Naive thymus-derived CD4-positive, alpha-beta T cell (primary cell): ENCODE measurements at regions not wholly inside any gene's neighbourhood (a gene's known extent, or its start where the extent isn't known, plus 50 kb on each side); places are given as distances from the start of the nearest gene placed in this dataset.

Experiments used
- ATAC-seq: fragments of 150-1000 bp; cut with Tn5 transposase; 2 replicates; pipeline ENCODE4 v1.10.0; 2021; ENCODE audit warnings: mild to moderate bottlenecking, moderate library complexity
- CTCF ChIA-PET: fragments of 350-600 bp; sonication (Branson Sonifier 250); formaldehyde crosslinking; loops from one replicate; lab custom pipeline; 2021; ENCODE audit warnings: antibody characterized with exemption; lab: Charles Lee
- POLR2A ChIA-PET: fragments of 350-600 bp; sonication (Branson Sonifier 250); formaldehyde crosslinking; loops from one replicate; lab custom pipeline; 2021; ENCODE audit warnings: antibody characterized with exemption, inconsistent platforms; lab: Charles Lee
- DNase-seq, 9 donors: peaks; one replicate each; pipeline versions ENCODE4 v3.0.0 to v3.0.0-alpha.2; 2020 to 2022; ENCODE audit warnings: mixed read lengths in 1 of 9
- H3K27ac ChIP-seq: one replicate; pipeline ENCODE4 v1.7.0; 2013; ENCODE audit warnings: mild to moderate bottlenecking, low read depth, low read length, moderate library complexity
- H3K27me3 ChIP-seq, 2 donors: one replicate each; pipeline ENCODE4 v1.7.0; 2013; ENCODE audit warnings: low read length in 2 of 2, mild to moderate bottlenecking in 2 of 2, moderate library complexity in 2 of 2; ENCODE audit not compliant: control insufficient read depth in 2 of 2, insufficient read depth in 2 of 2
- H3K36me3 ChIP-seq, 3 experiments: 1 replicate in 2 of 3; 2 replicates in 1 of 3; pipeline ENCODE4 v1.7.0; 2013; ENCODE audit warnings: low read length in 3 of 3, mild to moderate bottlenecking in 3 of 3, moderate library complexity in 1 of 3; ENCODE audit not compliant: insufficient read depth in 3 of 3, control insufficient read depth in 2 of 3
- H3K4me1 ChIP-seq, 2 donors: one replicate each; pipeline ENCODE4 v1.7.0; 2013; ENCODE audit warnings: low read length in 2 of 2, mild to moderate bottlenecking in 2 of 2, moderate library complexity in 1 of 2; ENCODE audit not compliant: control insufficient read depth in 2 of 2, insufficient read depth in 2 of 2
- H3K4me3 ChIP-seq: 2 replicates; pipeline ENCODE4 v1.7.0; 2013; ENCODE audit warnings: mild to moderate bottlenecking, low read length
- H3K9me3 ChIP-seq, 3 experiments: 1 replicate in 2 of 3; 2 replicates in 1 of 3; pipeline ENCODE4 v1.7.0; 2013; ENCODE audit warnings: low read length in 3 of 3; ENCODE audit not compliant: control insufficient read depth in 2 of 3
- H3K27ac Mint-ChIP-seq, 9 donors: one replicate each; pipeline ENCODE4 v1.8.0; 2020 to 2022; ENCODE audit warnings: mixed read lengths in 9 of 9, mild to moderate bottlenecking in 8 of 9, moderate library complexity in 5 of 9, inconsistent platforms in 2 of 9
- H3K27me3 Mint-ChIP-seq, 5 donors: one replicate each; pipeline ENCODE4 v1.8.0; 2021 to 2022; ENCODE audit warnings: mixed read lengths in 5 of 5, mild to moderate bottlenecking in 1 of 5
- H3K36me3 Mint-ChIP-seq, 5 donors: one replicate each; pipeline ENCODE4 v1.8.0; 2020 to 2022; ENCODE audit warnings: mixed read lengths in 5 of 5, mild to moderate bottlenecking in 3 of 5, inconsistent platforms in 1 of 5
- H3K4me1 Mint-ChIP-seq, 7 donors: one replicate each; pipeline ENCODE4 v1.8.0; 2020 to 2022; ENCODE audit warnings: mixed read lengths in 7 of 7, mild to moderate bottlenecking in 3 of 7, inconsistent platforms in 1 of 7
- H3K4me3 Mint-ChIP-seq, 10 donors: one replicate each; pipeline ENCODE4 v1.8.0; 2020 to 2022; ENCODE audit warnings: mild to moderate bottlenecking in 10 of 10, mixed read lengths in 10 of 10, moderate library complexity in 6 of 10, inconsistent platforms in 2 of 10
- H3K9me3 Mint-ChIP-seq, 11 donors: one replicate each; pipeline ENCODE4 v1.8.0; 2020 to 2022; ENCODE audit warnings: mixed read lengths in 11 of 11, mild to moderate bottlenecking in 4 of 11, inconsistent platforms in 1 of 11, moderate library complexity in 1 of 11
- intact Hi-C, 2 donors: fragments of 100-400 bp; cut with micrococcal nuclease; formaldehyde crosslinking; loops; one replicate each; pipeline ENCODE4 v1.15.1; 2023

DNA sequence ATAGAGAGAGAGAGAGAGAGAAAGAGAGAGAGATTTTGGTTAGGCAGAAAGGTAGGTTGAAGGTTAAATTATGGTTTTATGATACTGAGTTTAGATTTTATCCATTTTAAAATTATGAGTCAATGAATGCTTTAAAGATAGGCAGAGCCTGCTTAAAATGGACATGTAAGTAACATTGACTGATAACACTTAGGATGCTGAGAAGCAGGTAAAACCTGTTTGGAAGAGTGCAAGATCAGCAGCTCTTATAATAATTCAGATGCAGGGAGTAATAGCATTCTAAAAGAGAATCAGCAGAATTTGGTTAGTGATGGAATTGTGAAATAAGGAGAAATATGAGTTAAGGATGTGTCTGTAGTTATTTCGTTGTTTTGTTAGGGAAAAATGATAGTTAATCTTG lies 446.6 kb downstream of the PLA2G4A start:
- Mint-ChIP-seq H3K9me3 (peaks cover 0 to 2% (median 0%) of the 10 kb centered on the region in 11 donors), H3K4me3 (no peak overlapping the region), H3K27ac (no peak overlapping the region), H3K36me3 (no peaks in the 10 kb centered on the region), H3K27me3 (no peaks in the 10 kb centered on the region), H3K4me1 (peaks cover 0 to 10% (median 4%) of the 10 kb centered on the region in 7 donors)
- intact Hi-C loops, result no loop called here
- Histone ChIP-seq H3K4me3 (no peak overlapping the region), H3K36me3 (no peaks in the 10 kb centered on the region), H3K27ac (no peak overlapping the region), H3K9me3 (peaks cover 0 to 1% (median 0%) of the 10 kb centered on the region in 3 experiments), H3K4me1 (no peaks in the 10 kb centered on the region), H3K27me3 (no peaks in the 10 kb centered on the region)
- ATAC-seq (no peak), DNase-seq (no peak)
- CTCF ChIA-PET, result no interaction called here
- POLR2A ChIA-PET, result no interaction called here

DNA sequence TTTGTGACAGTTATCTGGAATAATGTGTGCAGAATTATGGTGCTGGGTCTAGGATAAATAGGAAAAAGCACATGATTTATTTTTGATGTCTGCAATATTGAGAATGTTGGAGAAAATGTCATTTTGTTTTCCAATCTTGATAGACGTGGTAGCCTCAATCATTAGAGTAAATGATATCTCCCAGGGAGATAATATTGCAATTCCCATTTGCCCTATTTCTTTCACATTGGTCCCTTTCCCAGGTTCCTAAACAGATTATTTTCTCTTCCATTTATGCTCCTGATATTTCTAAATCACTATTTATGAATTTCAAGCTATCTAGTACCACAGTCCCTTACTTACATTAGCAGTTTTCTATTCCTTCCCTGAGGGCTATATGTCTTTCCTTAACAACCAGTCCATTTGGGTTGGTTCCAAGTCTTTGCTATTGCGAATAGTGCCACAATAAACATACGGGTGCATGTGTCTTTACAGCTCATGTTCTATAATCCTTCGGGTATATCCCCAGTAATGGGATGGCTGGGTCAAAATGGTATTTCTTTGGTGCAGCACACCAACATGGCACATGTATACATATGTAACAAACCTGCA lies 447.3 kb downstream of the PLA2G4A start:
- Histone ChIP-seq H3K27ac (no peak overlapping the region), H3K36me3 (no peaks in the 10 kb centered on the region), H3K4me3 (no peak overlapping the region), H3K27me3 (no peaks in the 10 kb centered on the region), H3K4me1 (no peaks in the 10 kb centered on the region), H3K9me3 (no peaks in the 10 kb centered on the region)
- H3K27ac Mint-ChIP-seq, result no peak overlapping the region
- intact Hi-C loops, result no loop called here
- peaks cover 0 to 4% (median 0%) of the 10 kb centered on the region in 11 donors for H3K9me3 Mint-ChIP-seq
- DNase-seq (no peak), ATAC-seq (no peak)
- H3K4me3 Mint-ChIP-seq, result no peak overlapping the region
- CTCF ChIA-PET, result no interaction called here
- H3K36me3 Mint-ChIP-seq, result no peaks in the 10 kb centered on the region
- POLR2A ChIA-PET, result no interaction called here
- no peaks in the 10 kb centered on the region for H3K27me3 Mint-ChIP-seq
- H3K4me1 Mint-ChIP-seq, result peaks cover 0 to 10% (median 4%) of the 10 kb centered on the region in 7 donors

DNA sequence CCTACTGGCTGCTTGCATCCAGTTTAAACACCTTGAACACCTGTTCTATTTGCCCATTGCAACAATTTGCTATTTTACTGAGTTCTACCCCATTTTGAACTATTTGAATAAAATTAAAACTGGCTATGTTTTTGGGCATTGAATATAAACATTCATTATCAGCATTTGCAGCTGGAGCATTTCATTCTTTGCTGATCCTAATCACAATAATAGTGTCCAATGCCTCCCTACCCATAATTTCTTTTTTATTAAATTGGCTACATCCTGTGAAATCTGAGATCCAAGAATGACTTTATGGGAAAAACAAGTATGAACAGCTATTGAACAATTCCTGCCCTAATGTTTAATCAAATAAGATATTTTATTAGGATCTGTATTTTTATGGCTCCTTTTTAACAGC lies 447.9 kb downstream of the PLA2G4A start:
- Histone ChIP-seq H3K4me3 (no peak overlapping the region), H3K27ac (no peak overlapping the region), H3K36me3 (no peaks in the 10 kb centered on the region), H3K27me3 (no peaks in the 10 kb centered on the region), H3K9me3 (no peaks in the 10 kb centered on the region), H3K4me1 (no peaks in the 10 kb centered on the region)
- H3K27ac Mint-ChIP-seq, result no peak overlapping the region
- DNase-seq, result no peak
- H3K4me1 Mint-ChIP-seq, result peaks cover 0 to 10% (median 4%) of the 10 kb centered on the region in 7 donors
- intact Hi-C loops, result no loop called here
- H3K4me3 Mint-ChIP-seq, result no peak overlapping the region
- H3K27me3 Mint-ChIP-seq, result no peaks in the 10 kb centered on the region
- H3K36me3 Mint-ChIP-seq, result no peaks in the 10 kb centered on the region
- peaks cover 0 to 4% (median 0%) of the 10 kb centered on the region in 11 donors for H3K9me3 Mint-ChIP-seq
- CTCF ChIA-PET, result no interaction called here
- no peak for ATAC-seq
- POLR2A ChIA-PET, result no interaction called here

DNA sequence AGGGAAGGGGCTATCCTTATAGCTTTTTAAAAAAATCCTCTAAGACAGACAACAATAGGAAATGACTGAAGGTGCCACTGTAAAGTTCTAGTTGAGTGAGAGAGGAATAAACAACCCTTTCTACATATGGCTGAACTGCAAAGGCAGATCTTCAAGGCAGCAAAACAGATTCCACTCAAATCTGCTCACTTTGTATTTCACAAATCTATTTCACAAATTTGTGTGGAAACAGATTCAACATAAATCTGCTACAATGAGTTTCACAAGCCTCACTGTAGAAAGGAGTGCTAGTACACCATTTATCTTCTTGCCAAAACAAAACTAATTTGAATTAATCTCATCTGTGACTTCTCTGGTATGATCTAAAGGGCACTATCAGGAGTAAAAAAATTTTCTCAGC lies 451.3 kb downstream of the PLA2G4A start:
- ChIA-PET POLR2A (no interaction called here), CTCF (no interaction called here)
- H3K4me3 Mint-ChIP-seq, result no peak overlapping the region
- Histone ChIP-seq H3K27me3 (no peaks in the 10 kb centered on the region), H3K36me3 (no peaks in the 10 kb centered on the region), H3K4me1 (no peaks in the 10 kb centered on the region), H3K27ac (no peak overlapping the region), H3K9me3 (no peaks in the 10 kb centered on the region), H3K4me3 (no peak overlapping the region)
- DNase-seq (no peak), ATAC-seq (no peak)
- H3K9me3 Mint-ChIP-seq, result peaks cover 0 to 4% (median 0%) of the 10 kb centered on the region in 11 donors
- peaks cover 0 to 3% (median 2%) of the 10 kb centered on the region in 7 donors for H3K4me1 Mint-ChIP-seq
- no peaks in the 10 kb centered on the region for H3K27me3 Mint-ChIP-seq
- no peaks in the 10 kb centered on the region for H3K36me3 Mint-ChIP-seq
- intact Hi-C loops, result no loop called here
- H3K27ac Mint-ChIP-seq, result no peak overlapping the region

DNA sequence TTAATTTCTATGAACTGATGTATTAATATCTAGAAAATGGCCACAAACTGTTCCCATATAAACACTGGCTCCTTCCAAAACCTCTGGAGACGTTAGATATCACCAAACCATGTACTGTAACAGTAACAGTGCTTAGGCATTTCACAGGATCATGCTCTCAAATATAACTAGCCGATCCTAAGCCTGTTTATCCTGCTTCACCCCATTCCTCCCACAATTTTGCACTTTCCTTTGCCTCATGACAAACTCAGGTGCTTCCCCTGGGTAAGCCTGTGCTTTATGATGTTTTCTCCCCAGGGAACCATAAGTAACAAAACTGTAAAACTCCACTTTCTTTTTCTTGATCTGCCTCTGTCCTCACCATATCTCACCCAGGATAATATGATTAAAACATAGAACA lies 452.3 kb downstream of the PLA2G4A start:
- Histone ChIP-seq H3K4me3 (no peak overlapping the region), H3K27me3 (no peaks in the 10 kb centered on the region), H3K9me3 (no peaks in the 10 kb centered on the region), H3K27ac (no peak overlapping the region), H3K36me3 (no peaks in the 10 kb centered on the region), H3K4me1 (no peaks in the 10 kb centered on the region)
- DNase-seq, result no peak
- no peak overlapping the region for H3K4me3 Mint-ChIP-seq
- H3K36me3 Mint-ChIP-seq, result no peaks in the 10 kb centered on the region
- H3K9me3 Mint-ChIP-seq, result peaks cover 0 to 5% (median 0%) of the 10 kb centered on the region in 11 donors
- ATAC-seq, result no peak
- intact Hi-C loops, result no loop called here
- H3K27ac Mint-ChIP-seq, result no peak overlapping the region
- H3K4me1 Mint-ChIP-seq, result no peaks in the 10 kb centered on the region
- H3K27me3 Mint-ChIP-seq, result no peaks in the 10 kb centered on the region
- CTCF ChIA-PET, result no interaction called here
- POLR2A ChIA-PET, result no interaction called here

DNA sequence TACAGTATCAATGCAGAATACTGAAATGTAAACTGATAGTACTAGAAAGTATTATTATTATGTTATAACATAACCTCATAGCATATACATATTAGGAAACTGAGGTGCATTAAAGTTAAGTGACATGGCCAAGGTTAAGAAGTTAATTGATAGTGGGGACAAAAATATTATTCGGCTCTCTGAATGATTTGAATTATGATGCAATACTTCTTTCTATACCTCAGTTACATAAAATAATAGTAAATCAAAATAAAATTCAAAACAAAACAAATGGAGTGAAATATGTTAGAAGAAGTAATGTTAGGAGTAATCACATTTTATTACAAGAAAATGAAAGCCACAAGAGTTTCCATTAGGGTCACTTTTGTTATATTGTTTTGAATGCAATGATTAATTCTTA lies 455.2 kb downstream of the PLA2G4A start:
- POLR2A ChIA-PET, result no interaction called here
- Histone ChIP-seq H3K4me1 (no peaks in the 10 kb centered on the region), H3K9me3 (no peaks in the 10 kb centered on the region), H3K27ac (no peak overlapping the region), H3K36me3 (no peaks in the 10 kb centered on the region), H3K27me3 (no peaks in the 10 kb centered on the region), H3K4me3 (no peak overlapping the region)
- intact Hi-C loops, result no loop called here
- CTCF ChIA-PET, result no interaction called here
- ATAC-seq (no peak), DNase-seq (no peak)
- Mint-ChIP-seq H3K27ac (no peak overlapping the region), H3K36me3 (no peaks in the 10 kb centered on the region), H3K4me1 (no peaks in the 10 kb centered on the region), H3K27me3 (no peaks in the 10 kb centered on the region), H3K9me3 (peaks cover 0 to 13% (median 1%) of the 10 kb centered on the region in 11 donors), H3K4me3 (no peak overlapping the region)

DNA sequence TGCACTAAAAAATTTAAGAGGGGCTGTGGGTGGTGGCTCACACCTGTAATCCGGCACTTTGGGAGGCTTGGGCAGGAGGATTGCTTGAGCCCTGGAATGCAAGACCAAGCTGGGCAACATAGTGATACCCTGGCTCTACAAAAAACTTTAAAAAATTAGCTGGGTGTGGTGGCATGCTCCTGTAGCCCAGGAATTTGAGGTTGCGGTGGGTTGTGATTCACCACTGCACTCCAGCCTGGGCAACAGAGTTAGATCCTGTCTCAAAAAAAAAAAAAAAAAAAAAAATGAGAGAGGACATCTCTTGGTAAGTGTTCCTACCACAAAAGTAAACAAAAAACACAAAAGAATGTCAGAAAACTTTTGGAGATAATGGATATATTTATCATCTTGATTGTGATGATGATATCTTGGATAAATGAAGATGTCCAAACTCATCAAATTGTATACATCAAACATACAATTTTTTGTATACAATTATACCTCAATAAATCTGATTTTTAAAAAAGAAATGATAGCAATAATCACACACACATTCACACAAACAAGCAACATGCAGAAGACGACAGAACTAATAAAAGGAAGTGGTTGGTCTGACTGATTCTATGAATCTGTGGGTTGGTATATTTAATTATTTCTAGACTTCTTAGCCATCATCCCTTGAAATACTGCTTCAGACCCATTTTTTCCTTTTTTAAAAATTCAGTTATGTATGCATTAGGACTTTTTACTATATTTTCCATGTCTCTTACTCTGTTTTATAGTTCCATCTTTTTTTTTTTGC lies 465.9 kb downstream of the PLA2G4A start:
- intact Hi-C loops, result no loop called here
- Mint-ChIP-seq H3K4me1 (peaks cover 0 to 8% (median 0%) of the 10 kb centered on the region in 7 donors), H3K4me3 (no peak overlapping the region), H3K9me3 (peaks cover 0 to 10% (median 3%) of the 10 kb centered on the region in 11 donors), H3K27me3 (no peaks in the 10 kb centered on the region), H3K36me3 (peaks cover 0 to 4% (median 0%) of the 10 kb centered on the region in 5 donors), H3K27ac (no peak overlapping the region)
- CTCF ChIA-PET, result no interaction called here
- no peaks in the 10 kb centered on the region for H3K4me1 ChIP-seq
- H3K9me3 ChIP-seq, result no peaks in the 10 kb centered on the region
- H3K27ac ChIP-seq, result no peak overlapping the region
- DNase-seq, result no peak
- no peaks in the 10 kb centered on the region for H3K27me3 ChIP-seq
- ATAC-seq, result no peak
- no peaks in the 10 kb centered on the region for H3K36me3 ChIP-seq
- H3K4me3 ChIP-seq, result no peak overlapping the region
- POLR2A ChIA-PET, result no interaction called here
